CD4-positive, alpha-beta T cell (primary cell): ENCODE measurements at regions not wholly inside any gene's neighbourhood (a gene's known extent, or its start where the extent isn't known, plus 50 kb on each side); places are given as distances from the start of the nearest gene placed in this dataset.

Experiments
- ATAC-seq: fragments of 200-7000 bp; cut with Tn5 transposase; one replicate; pipeline ENCODE4 v1.10.0; 2022; ENCODE audit warnings: mild to moderate bottlenecking; ENCODE audit not compliant: poor library complexity
- CTCF ChIA-PET: fragments of 350-600 bp; sonication (Branson Sonifier 250); formaldehyde crosslinking; loops from one replicate; lab custom pipeline; 2021; ENCODE audit warnings: antibody characterized with exemption, inconsistent platforms; lab: Charles Lee
- POLR2A ChIA-PET: fragments of 350-600 bp; sonication (Branson Sonifier 250); formaldehyde crosslinking; loops from one replicate; lab custom pipeline; 2021; ENCODE audit warnings: antibody characterized with exemption, inconsistent platforms; lab: Charles Lee
- DNase-seq, 14 experiments: peaks; one replicate each; pipeline ENCODE4 v3.0.0-alpha.2; 2013 to 2020; ENCODE audit warnings: mixed read lengths in 2 of 14
- H3K27ac ChIP-seq, 2 donors: one replicate each; pipeline versions ENCODE4 v1.5.1 to v1.7.0; 2013; ENCODE audit warnings: low read length in 2 of 2, low read depth in 1 of 2, mild to moderate bottlenecking in 1 of 2
- H3K27me3 ChIP-seq, 2 experiments: 1 replicate in 1 of 2; 2 replicates in 1 of 2; pipeline versions ENCODE4 v1.6.1 to v1.7.0; 2013; ENCODE audit warnings: low read length in 2 of 2, control low read depth in 1 of 2, mild to moderate bottlenecking in 1 of 2, moderate library complexity in 1 of 2; ENCODE audit not compliant: insufficient read depth in 2 of 2, control insufficient read depth in 1 of 2
- H3K36me3 ChIP-seq: one replicate; pipeline ENCODE4 v1.6.1; 2013; ENCODE audit warnings: low read length, control low read depth; ENCODE audit not compliant: insufficient read depth
- H3K4me1 ChIP-seq: one replicate; pipeline ENCODE4 v1.6.1; 2013; ENCODE audit warnings: low read length, control low read depth; ENCODE audit not compliant: insufficient read depth
- H3K4me3 ChIP-seq: one replicate; pipeline ENCODE4 v1.5.1; 2013; ENCODE audit warnings: mild to moderate bottlenecking, low read length, moderate library complexity
- H3K9me3 ChIP-seq, 2 experiments: 1 replicate in 1 of 2; 2 replicates in 1 of 2; pipeline versions ENCODE4 v1.6.1 to v1.7.0; 2013; ENCODE audit warnings: low read length in 2 of 2, mild to moderate bottlenecking in 2 of 2, control low read depth in 1 of 2, moderate library complexity in 1 of 2; ENCODE audit not compliant: control insufficient read depth in 1 of 2, insufficient read depth in 1 of 2
- H3K27ac Mint-ChIP-seq: one replicate; pipeline ENCODE4 v1.8.0; 2020; ENCODE audit warnings: mixed read lengths
- H3K27me3 Mint-ChIP-seq: one replicate; pipeline ENCODE4 v1.8.0; 2021; ENCODE audit warnings: mixed read lengths
- H3K36me3 Mint-ChIP-seq: one replicate; pipeline ENCODE4 v1.8.0; 2021; ENCODE audit warnings: low read depth, mixed read lengths
- H3K4me1 Mint-ChIP-seq: one replicate; pipeline ENCODE4 v1.8.0; 2021; ENCODE audit warnings: low read depth, mixed read lengths
- H3K4me3 Mint-ChIP-seq: one replicate; pipeline ENCODE4 v1.8.0; 2020; ENCODE audit warnings: mild to moderate bottlenecking, mixed read lengths
- H3K9me3 Mint-ChIP-seq: one replicate; pipeline ENCODE4 v1.8.0; 2020; ENCODE audit warnings: mixed read lengths
- CTCF ChIP-seq: fragments of 200-600 bp; IDR thresholded peaks from one replicate; pipeline ENCODE4 v1.8.0; 2022; ENCODE audit warnings: antibody characterized with exemption, mild to moderate bottlenecking
- intact Hi-C, 2 experiments: fragments of 100-400 bp; cut with DNase I in 1 of 2; cut with micrococcal nuclease in 1 of 2; formaldehyde crosslinking; loops; one replicate each; pipeline versions ENCODE4 v1.15.1 to v1.9.0; 2023 to 2025; cut with DNase I, micrococcal nuclease

- no peaks in the 10 kb centered on the region for H3K4me1 Mint-ChIP-seq
- H3K9me3 ChIP-seq = no peaks in the 10 kb centered on the region
- intact Hi-C loops = no loop called here
- H3K27me3 Mint-ChIP-seq = no peaks in the 10 kb centered on the region
- H3K27me3 ChIP-seq = no peaks in the 10 kb centered on the region
- no peaks in the 10 kb centered on the region for H3K4me1 ChIP-seq
- ATAC-seq (no peak), DNase-seq (no peak)
- H3K27ac ChIP-seq = no peak overlapping the region
- no peaks in the 10 kb centered on the region for H3K36me3 Mint-ChIP-seq
- no peaks in the 10 kb centered on the region for H3K9me3 Mint-ChIP-seq
- CTCF ChIA-PET = no interaction called here
- no peaks in the 10 kb centered on the region for H3K36me3 ChIP-seq
- H3K4me3 Mint-ChIP-seq = no peak overlapping the region
- POLR2A ChIA-PET = no interaction called here
- no peak overlapping the region for H3K4me3 ChIP-seq
- H3K27ac Mint-ChIP-seq = no peak overlapping the region
- TF ChIP-seq CTCF = no peak
These were observed 318.8 kb upstream of the KCNH7 start for GRCh38 chr2:163157411-163157810.

GRCh38 chr2:163155925-163156324 lies 317.4 kb upstream of the KCNH7 start:
- Histone ChIP-seq H3K4me3 (no peak overlapping the region), H3K36me3 (no peaks in the 10 kb centered on the region), H3K27me3 (no peaks in the 10 kb centered on the region), H3K9me3 (no peaks in the 10 kb centered on the region), H3K4me1 (no peaks in the 10 kb centered on the region), H3K27ac (no peak overlapping the region)
- Mint-ChIP-seq H3K9me3 (no peaks in the 10 kb centered on the region), H3K4me3 (no peak overlapping the region), H3K4me1 (no peaks in the 10 kb centered on the region), H3K36me3 (no peaks in the 10 kb centered on the region), H3K27me3 (no peaks in the 10 kb centered on the region), H3K27ac (no peak overlapping the region)
- no peak for ATAC-seq
- intact Hi-C loops = no loop called here
- POLR2A ChIA-PET = no interaction called here
- no peak for DNase-seq
- TF ChIP-seq CTCF = no peak
- CTCF ChIA-PET = no interaction called here

GRCh38 chr2:163155279-163155883 lies 316.8 kb upstream of the KCNH7 start:
- H3K4me3 Mint-ChIP-seq = no peak overlapping the region
- no peak for ATAC-seq

More at GRCh38 chr2:163155279-163155883, 316.8 kb upstream of the KCNH7 start:
- Histone ChIP-seq H3K27me3 (no peaks in the 10 kb centered on the region), H3K36me3 (no peaks in the 10 kb centered on the region), H3K27ac (no peak overlapping the region), H3K4me3 (no peak overlapping the region), H3K4me1 (no peaks in the 10 kb centered on the region), H3K9me3 (no peaks in the 10 kb centered on the region)
- Mint-ChIP-seq H3K36me3 (no peaks in the 10 kb centered on the region), H3K27ac (no peak overlapping the region), H3K27me3 (no peaks in the 10 kb centered on the region), H3K4me1 (no peaks in the 10 kb centered on the region), H3K9me3 (no peaks in the 10 kb centered on the region)
- ChIA-PET CTCF (no interaction called here), POLR2A (no interaction called here)
- TF ChIP-seq CTCF = no peak
- intact Hi-C loops = no loop called here
- DNase-seq = no peak
